ENCODE measurements at regions not wholly inside any gene's neighbourhood (a gene's known extent, or its start where the extent isn't known, plus 50 kb on each side); places are given as distances from the start of the nearest gene placed in this dataset.

- Histone ChIP-seq H3K4me3 (no peak overlapping the region), H3K9me3 (no peaks in the 10 kb centered on the region), H3K36me3 (no peaks in the 10 kb centered on the region), H3K4me1 (no peaks in the 10 kb centered on the region), H3K27ac (no peak overlapping the region), H3K27me3 (no peaks in the 10 kb centered on the region)
- intact Hi-C loops (cut with DNase I) = no loop called here
- no peak for TF ChIP-seq CTCF (IDR thresholded peaks at IDR 0.05)
- ATAC-seq (no peak), DNase-seq (no peak)
- 90 to 93% methylated on average over 5 of the region's 5 CpGs for WGBS, 2 donors
These were observed 236.1 kb upstream of the GLI3 start for GRCh38 chr7:42473099-42473498.

- Histone ChIP-seq H3K4me1 (no peaks in the 10 kb centered on the region), H3K36me3 (no peaks in the 10 kb centered on the region), H3K27me3 (no peaks in the 10 kb centered on the region), H3K9me3 (no peaks in the 10 kb centered on the region), H3K4me3 (no peak overlapping the region), H3K27ac (no peak overlapping the region)
- ATAC-seq (no peak), DNase-seq (no peak)
- no peak for TF ChIP-seq CTCF (IDR thresholded peaks at IDR 0.05)
- intact Hi-C loops (cut with DNase I) = no loop called here
- WGBS, 2 donors = 87 to 94% methylated on average over 3 of the region's 3 CpGs
These were observed 234.7 kb upstream of the GLI3 start for GRCh38 chr7:42471573-42472174.

- no peaks in the 10 kb centered on the region for H3K36me3 ChIP-seq
- ATAC-seq = no peak
- H3K4me1 ChIP-seq = no peaks in the 10 kb centered on the region
- H3K27ac ChIP-seq = no peak overlapping the region
- no peaks in the 10 kb centered on the region for H3K27me3 ChIP-seq
- no peak overlapping the region for H3K4me3 ChIP-seq
- intact Hi-C loops (cut with DNase I) = no loop called here
- DNase-seq = no peak
- 84 to 85% methylated on average over 10 of the region's 10 CpGs for WGBS, 2 donors
- H3K9me3 ChIP-seq = peaks cover 0 to 6% (median 0%) of the 10 kb centered on the region in 11 donors
- no peak for TF ChIP-seq CTCF (IDR thresholded peaks at IDR 0.05)
These were observed 232.3 kb upstream of the GLI3 start for GRCh38 chr7:42469341-42469740.

- Histone ChIP-seq H3K27me3 (no peaks in the 10 kb centered on the region), H3K4me1 (no peaks in the 10 kb centered on the region), H3K9me3 (peaks cover 0 to 10% (median 0%) of the 10 kb centered on the region in 11 donors), H3K4me3 (no peak overlapping the region), H3K27ac (no peak overlapping the region), H3K36me3 (no peaks in the 10 kb centered on the region)
- intact Hi-C loops (cut with DNase I) = no loop called here
- TF ChIP-seq CTCF (IDR thresholded peaks at IDR 0.05) = no peak
- ATAC-seq = no peak
- 87 to 89% methylated on average over 7 of the region's 7 CpGs for WGBS, 2 donors
- DNase-seq = no peak
These were observed 231.5 kb upstream of the GLI3 start for GRCh38 chr7:42468471-42468870.

All from heart right ventricle (tissue), 16 donors.